HG03565 (cell line): ENCODE measurements at regions not wholly inside any gene's neighbourhood (a gene's known extent, or its start where the extent isn't known, plus 50 kb on each side); places are given as distances from the start of the nearest gene placed in this dataset.
"Not testable (repeated sequence)": the region's sequence is repeated elsewhere in the genome, so short reads cannot be mapped to it uniquely, and the experiment has no call there.

Experiments used
- ATAC-seq: cut with Tn5 transposase; IDR thresholded peaks from one replicate; pipeline ENCODE4 v1.9.1; 2021; ENCODE audit warnings: mild to moderate bottlenecking, moderate library complexity; ENCODE audit not compliant: unreplicated experiment

DNA sequence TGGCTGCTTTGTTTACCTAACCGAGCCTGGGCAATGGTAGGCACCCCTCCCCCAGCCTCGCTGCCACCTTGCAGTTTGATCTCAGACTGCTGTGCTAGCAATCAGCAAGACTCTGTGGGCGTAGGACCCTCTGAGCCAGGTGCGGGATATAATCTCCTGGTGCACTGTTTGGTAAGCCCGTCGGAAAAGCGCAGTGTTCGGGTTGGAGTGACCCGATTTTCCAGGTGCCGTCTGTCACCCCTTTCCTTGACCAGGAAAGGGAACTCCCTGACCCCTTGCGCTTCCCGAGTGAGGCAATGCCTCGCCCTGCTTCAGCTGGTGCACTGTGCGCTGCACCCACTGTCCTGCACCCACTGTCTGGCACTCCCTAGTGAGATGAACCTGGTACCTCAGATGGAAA lies 482.2 kb upstream of the SMC2 start:
- not testable (repeated sequence) for ATAC-seq

DNA sequence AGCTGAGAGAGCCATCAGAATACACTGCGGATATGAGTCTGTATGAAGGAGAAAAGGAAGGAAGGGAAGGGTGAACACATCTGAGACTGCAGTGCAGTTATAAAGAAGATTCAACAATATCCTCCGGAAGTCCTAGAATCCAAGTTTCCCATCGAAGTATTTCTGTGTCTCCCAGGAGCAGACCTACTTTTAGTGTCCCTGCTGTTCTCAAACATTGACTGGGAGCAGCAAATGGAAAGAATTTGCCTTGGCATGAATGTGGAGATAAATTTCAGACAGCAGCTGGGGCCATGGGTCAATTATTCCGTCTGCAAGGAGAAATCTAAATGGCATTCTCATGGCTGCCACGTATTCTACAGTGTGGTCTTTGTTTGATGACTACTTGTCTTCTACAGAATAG lies 478.1 kb upstream of the SMC2 start:
- no peak for ATAC-seq

GRCh38 chr9:103617046-103617445 lies 477.1 kb upstream of the SMC2 start:
- no peak for ATAC-seq

DNA sequence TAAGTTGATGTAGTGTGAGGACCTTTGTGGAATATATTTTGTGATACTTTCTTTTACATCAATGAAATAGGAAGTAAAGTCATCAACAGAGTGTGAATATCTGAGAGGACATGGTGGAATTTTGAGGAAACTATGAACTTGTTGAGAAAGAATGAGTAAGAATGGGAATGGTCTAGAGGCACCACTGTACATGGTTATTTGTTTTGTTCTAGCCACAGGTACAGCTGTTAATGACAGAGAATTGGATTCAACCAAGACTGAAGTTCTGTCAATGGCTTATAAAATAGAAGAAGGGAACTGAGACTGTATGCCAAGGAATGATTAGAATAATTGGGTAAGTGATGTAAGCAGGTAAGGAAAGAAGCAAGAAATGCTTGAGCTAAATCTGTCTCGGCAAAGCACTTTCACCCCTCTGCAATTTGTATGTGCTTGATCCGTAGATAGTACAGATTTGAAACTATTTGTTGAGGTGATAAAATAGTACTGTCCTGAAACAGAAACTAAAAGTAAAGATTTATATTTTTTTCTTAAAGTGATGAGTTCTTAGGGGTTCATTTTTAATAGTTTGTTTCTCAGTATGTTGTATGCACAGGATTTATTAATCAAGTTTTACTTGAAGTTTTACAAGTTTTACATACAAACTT lies 468.8 kb upstream of the SMC2 start:
- ATAC-seq = no peak

DNA sequence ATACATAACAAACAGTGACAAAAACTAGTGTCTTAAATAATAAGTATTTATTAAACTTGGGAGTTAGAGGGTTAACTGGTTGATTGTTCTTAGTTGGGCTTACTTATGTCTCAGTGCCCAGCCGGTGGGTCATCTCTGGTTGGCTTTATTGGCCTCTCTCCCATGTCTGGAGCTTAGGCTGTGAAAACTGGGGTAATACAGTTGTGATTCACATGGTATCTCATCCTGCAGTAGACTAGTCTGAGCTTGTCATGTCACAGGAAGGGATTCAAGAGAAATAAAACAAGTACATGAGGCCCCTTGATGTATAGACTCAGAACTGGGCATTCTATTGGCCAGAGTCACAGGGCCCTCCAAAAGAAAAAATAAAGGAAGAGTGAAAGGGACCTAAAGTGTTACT lies 466.4 kb upstream of the SMC2 start:
- no peak for ATAC-seq

- no peak for ATAC-seq
Observed at GRCh38 chr9:103649086-103649485, 445.0 kb upstream of the SMC2 start.

GRCh38 chr9:103658156-103658555 lies 436.0 kb upstream of the SMC2 start:
- ATAC-seq = no peak

DNA sequence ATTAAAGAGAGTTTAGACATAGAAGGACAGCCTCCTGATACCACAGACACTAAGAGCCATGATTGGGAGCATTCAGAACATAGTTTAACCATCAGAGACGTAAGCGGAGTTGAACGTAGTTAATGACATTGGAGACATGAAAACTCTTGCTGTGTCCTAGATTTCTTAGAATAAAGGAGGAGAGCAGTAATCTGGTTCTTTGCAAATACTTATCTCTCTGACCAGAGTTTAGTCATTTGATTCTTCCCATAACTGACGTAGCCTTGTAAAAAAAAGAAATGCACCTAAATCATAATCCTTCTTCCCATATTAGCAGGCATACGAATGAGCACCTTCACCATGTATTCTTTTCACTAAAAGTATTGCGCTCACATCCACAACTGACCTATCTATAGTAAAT lies 433.3 kb upstream of the SMC2 start:
- ATAC-seq = no peak

DNA sequence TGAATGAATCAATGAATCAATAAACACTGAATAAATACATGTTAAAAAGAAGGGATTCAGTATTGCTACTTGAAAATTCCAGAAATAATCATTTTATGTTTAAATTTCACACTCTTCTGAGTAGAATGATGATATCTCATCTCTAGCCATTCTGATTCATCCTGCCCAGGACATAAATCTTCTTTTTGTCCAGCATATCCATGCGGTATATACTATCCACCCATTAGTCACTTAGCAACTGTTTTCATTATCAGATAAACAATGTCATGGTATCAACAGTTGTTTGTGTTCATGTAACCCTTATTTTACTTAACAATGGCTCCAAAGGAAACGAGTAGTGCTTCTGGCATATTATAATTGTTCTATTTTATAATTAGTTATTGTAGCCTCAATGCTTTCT lies 432.4 kb upstream of the SMC2 start:
- ATAC-seq = no peak

- ATAC-seq = no peak
Observed at GRCh38 chr9:103669296-103669695, 424.8 kb upstream of the SMC2 start.

GRCh38 chr9:103674271-103674670 lies 419.8 kb upstream of the SMC2 start:
- ATAC-seq = no peak

- no peak for ATAC-seq
Observed at GRCh38 chr9:103680581-103680980, 413.5 kb upstream of the SMC2 start.

GRCh38 chr9:103681435-103681834 lies 412.7 kb upstream of the SMC2 start:
- no peak for ATAC-seq

DNA sequence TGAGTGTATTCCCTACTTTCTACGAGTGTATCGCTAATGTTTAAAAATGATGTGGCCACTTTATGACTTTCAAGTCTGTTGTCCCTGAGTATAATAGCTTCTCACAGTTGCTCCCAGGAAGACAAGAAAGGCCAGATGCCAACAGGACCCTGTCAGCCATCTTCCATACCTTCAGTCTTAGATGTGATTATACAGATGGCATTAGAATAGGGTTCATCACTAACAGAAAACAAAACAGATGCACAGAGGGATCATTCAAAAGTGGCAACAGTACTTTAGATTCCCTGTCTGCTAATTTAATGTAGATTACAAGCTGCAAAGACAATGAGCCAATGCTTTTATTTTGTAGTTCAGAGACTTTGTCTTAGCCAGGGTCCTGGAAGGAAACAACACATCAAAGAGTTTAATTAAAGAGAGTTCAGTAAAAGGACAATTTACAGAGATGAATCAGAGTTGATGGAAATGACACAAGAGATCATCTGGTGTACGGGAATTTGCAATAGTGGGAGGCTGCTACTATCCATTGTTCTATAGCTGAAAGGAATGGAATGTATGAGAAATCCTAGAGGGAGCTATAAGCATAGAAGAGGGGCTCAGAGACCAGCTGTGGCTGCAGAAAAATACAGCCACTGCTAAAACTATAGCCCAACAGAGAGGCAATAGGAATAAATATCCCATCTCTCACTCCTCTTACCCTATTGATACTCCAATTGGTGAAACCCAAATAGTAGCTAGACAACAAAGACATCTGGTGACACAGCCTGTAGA lies 393.7 kb upstream of the SMC2 start:
- ATAC-seq = no peak

DNA sequence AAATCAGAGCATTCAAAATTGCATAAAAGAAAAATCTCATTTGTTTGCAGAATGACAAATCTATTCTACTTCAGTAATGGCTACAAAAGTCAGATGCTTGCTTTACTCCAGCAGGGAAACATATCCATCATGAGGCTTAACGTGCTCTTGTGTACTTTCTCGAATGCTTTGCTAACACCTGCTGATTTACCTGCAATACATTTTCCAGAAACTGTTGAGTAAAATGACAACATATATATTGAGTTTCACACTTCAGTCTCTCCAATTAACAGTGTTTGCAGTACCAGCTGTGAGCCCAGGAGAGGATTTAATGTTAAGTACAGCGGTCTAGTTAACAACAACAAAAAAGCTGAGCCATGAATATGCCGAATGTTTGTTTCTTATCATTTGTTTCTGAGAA lies 391.5 kb upstream of the SMC2 start:
- ATAC-seq = no peak

- ATAC-seq = no peak
Observed at GRCh38 chr9:103707181-103707580, 386.9 kb upstream of the SMC2 start.

DNA sequence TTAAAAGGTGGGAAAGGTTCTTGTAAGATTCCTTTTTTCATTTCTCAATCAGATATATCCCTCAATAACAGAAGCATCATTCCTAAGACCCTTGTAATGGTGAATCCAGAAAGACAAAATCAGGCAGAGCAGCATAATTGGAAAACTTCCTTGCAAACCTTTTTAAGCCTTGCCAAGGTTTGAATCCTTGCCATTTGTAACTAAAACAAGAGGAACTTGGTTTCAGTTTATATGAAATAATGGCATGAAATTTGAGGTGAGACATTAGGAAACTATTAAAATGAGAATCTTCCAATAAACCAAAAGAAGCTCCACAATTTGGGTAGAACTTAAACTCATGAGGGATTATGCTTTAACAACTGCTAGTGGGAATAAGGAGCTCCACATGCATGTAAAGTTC lies 384.7 kb upstream of the SMC2 start:
- ATAC-seq = no peak

GRCh38 chr9:103713631-103714030 lies 380.5 kb upstream of the SMC2 start:
- no peak for ATAC-seq

DNA sequence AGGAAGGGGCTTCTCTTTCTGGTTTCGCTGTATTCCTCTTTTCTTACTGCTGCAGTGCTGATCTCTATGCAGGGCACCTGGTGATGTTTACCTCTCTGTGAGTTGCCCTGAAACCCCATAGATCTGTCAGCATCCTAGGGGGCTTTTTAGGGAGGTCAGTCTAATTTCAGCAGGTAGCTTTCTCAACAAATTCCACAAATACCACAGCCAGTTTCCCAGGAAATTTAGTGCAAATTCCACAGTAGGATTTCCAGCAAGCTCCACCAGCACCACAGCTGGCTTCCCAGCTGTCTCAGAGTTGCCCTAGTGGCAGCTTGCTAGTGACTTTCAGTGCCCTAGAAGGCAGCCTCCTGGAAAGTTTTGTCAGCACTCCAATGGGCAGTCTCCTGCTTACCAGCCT lies 379.1 kb upstream of the SMC2 start:
- ATAC-seq = no peak

- no peak for ATAC-seq
Observed at GRCh38 chr9:103721056-103721455, 373.1 kb upstream of the SMC2 start.

GRCh38 chr9:103730866-103731265 lies 363.2 kb upstream of the SMC2 start:
- no peak for ATAC-seq

DNA sequence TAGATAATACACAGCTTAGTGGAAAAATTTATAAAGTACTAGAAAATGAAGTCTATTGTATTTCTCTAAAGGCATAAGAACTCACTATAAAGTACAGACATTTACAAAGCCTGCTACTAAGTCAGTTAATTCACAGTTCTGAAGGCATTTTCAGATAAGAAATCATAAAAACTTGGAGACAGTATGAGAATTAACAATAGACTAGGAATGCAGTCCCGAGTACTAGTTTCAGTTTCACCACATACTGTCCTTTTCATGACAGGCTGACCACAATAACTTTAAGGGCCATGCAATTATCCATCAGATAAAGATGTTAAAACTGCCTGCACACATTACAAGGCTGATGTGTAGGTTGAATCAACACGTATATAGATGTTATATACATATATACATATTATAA lies 362.6 kb upstream of the SMC2 start:
- ATAC-seq = no peak

GRCh38 chr9:103734471-103734870 lies 359.6 kb upstream of the SMC2 start:
- ATAC-seq = no peak
